Adipocyte (in vitro differentiated cells): ENCODE measurements at regions not wholly inside any gene's neighbourhood (a gene's known extent, or its start where the extent isn't known, plus 50 kb on each side); places are given as distances from the start of the nearest gene placed in this dataset.

Experiments used
- DNase-seq: peaks from one replicate; pipeline ENCODE4 v3.0.0-alpha.2; 2015; ENCODE audit warnings: low read depth
- H3K27me3 ChIP-seq: replicated peaks from 2 replicates; pipeline ENCODE4 v1.7.0; 2013; ENCODE audit warnings: mild to moderate bottlenecking, low read length, moderate library complexity; ENCODE audit not compliant: control insufficient read depth, insufficient read depth
- H3K36me3 ChIP-seq: 2 replicates; pipeline ENCODE4 v1.7.0; 2013; ENCODE audit warnings: low read length, mild to moderate bottlenecking, moderate library complexity; ENCODE audit not compliant: control insufficient read depth, insufficient read depth, severe bottlenecking
- H3K4me1 ChIP-seq: 2 replicates; pipeline ENCODE4 v1.7.0; 2013; ENCODE audit warnings: mild to moderate bottlenecking, low read length, moderate library complexity; ENCODE audit not compliant: control insufficient read depth, insufficient read depth
- H3K4me3 ChIP-seq: 2 replicates; pipeline ENCODE4 v1.7.0; 2013; ENCODE audit warnings: mild to moderate bottlenecking, low read length, moderate library complexity
- H3K9ac ChIP-seq: 2 replicates; pipeline ENCODE4 v1.7.0; 2013; ENCODE audit warnings: mild to moderate bottlenecking, low read length, moderate library complexity
- H3K9me3 ChIP-seq: 2 replicates; pipeline ENCODE4 v1.7.0; 2013; ENCODE audit warnings: mild to moderate bottlenecking, low read length, moderate library complexity; ENCODE audit not compliant: control insufficient read depth

- H3K9ac ChIP-seq, result no peak overlapping the region
- H3K27me3 ChIP-seq, result no peaks in the 10 kb centered on the region
- no peak overlapping the region for H3K4me3 ChIP-seq
- no peaks in the 10 kb centered on the region for H3K36me3 ChIP-seq
- no peak for DNase-seq
- H3K9me3 ChIP-seq, result no peaks in the 10 kb centered on the region
- no peaks in the 10 kb centered on the region for H3K4me1 ChIP-seq
Observed at GRCh38 chr7:98514211-98515031, 102.7 kb upstream of the NPTX2 start.

GRCh38 chr7:98511175-98511574 is 105.9 kb upstream of the NPTX2 start:
- Histone ChIP-seq H3K9me3 (peaks cover 7% of the 10 kb centered on the region), H3K4me3 (no peak overlapping the region), H3K9ac (no peak overlapping the region), H3K4me1 (no peaks in the 10 kb centered on the region), H3K27me3 (no peaks in the 10 kb centered on the region), H3K36me3 (no peaks in the 10 kb centered on the region)
- DNase-seq, result no peak

DNA sequence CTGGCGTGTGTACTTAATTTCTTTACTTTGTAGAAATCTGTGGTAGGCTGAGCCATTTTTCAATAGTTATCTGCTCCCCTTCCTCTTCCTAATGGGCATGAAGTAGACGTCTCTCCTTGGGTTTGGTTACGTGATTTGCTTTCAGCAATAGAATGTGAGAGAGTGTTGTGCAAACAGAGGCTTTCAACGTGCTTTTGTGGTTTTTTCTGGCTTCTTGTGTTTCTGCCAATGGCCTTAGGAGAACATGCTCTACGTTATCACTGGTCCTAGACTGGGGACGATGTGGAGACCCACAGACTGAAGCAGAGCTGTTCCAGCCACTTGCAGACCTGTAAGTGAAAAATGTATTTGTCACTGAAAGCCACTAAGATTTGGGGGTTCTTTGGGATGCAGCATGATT is 107.2 kb upstream of the NPTX2 start:
- H3K9ac ChIP-seq, result no peak overlapping the region
- H3K27me3 ChIP-seq, result no peaks in the 10 kb centered on the region
- DNase-seq, result peak; percentile 2

DNA sequence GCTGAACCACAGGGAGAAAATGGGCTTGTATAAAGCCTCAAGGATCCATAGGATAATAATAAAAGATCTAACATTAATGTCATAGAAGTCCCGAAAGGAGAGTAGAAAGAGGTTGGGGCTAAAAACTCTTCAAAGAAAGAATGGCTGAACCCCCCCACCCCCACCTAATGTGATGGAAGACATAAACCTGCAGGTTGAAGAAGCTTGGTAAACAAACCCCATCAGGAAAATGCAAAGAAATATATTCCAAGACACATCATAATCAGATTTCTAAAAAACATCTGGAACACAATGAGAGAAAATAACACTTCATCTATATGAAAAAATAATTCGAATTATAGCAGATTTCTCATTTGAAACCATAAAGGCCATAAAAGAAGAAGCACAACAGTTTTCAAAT is 105.6 kb upstream of the BAIAP2L1 start:
- Histone ChIP-seq H3K9me3 (peaks cover 7% of the 10 kb centered on the region), H3K9ac (no peak overlapping the region), H3K36me3 (no peaks in the 10 kb centered on the region), H3K27me3 (no peaks in the 10 kb centered on the region), H3K4me3 (no peak overlapping the region), H3K4me1 (no peaks in the 10 kb centered on the region)
- no peak for DNase-seq

More for the DNA sequence above, 107.2 kb upstream of the NPTX2 start:
- no peaks in the 10 kb centered on the region for H3K36me3 ChIP-seq
- no peak overlapping the region for H3K4me3 ChIP-seq
- H3K9me3 ChIP-seq, result peaks cover 7% of the 10 kb centered on the region
- no peaks in the 10 kb centered on the region for H3K4me1 ChIP-seq

- peaks cover 19% of the 10 kb centered on the region for H3K9me3 ChIP-seq
- H3K9ac ChIP-seq, result no peak overlapping the region
- DNase-seq, result no peak
- no peaks in the 10 kb centered on the region for H3K4me1 ChIP-seq
- no peaks in the 10 kb centered on the region for H3K36me3 ChIP-seq
- no peak overlapping the region for H3K4me3 ChIP-seq
- H3K27me3 ChIP-seq, result no peaks in the 10 kb centered on the region
Observed at GRCh38 chr7:98500764-98501163, 99.9 kb upstream of the BAIAP2L1 start.

- Histone ChIP-seq H3K36me3 (no peaks in the 10 kb centered on the region), H3K9me3 (peaks cover 19% of the 10 kb centered on the region), H3K9ac (no peak overlapping the region), H3K27me3 (no peaks in the 10 kb centered on the region), H3K4me1 (no peaks in the 10 kb centered on the region), H3K4me3 (no peak overlapping the region)
- no peak for DNase-seq
Observed at GRCh38 chr7:98496618-98497017, 95.7 kb upstream of the BAIAP2L1 start.

- Histone ChIP-seq H3K4me3 (no peak overlapping the region), H3K4me1 (no peaks in the 10 kb centered on the region), H3K36me3 (no peaks in the 10 kb centered on the region), H3K9ac (no peak overlapping the region), H3K27me3 (no peaks in the 10 kb centered on the region), H3K9me3 (peaks cover 19% of the 10 kb centered on the region)
- no peak for DNase-seq
Observed at GRCh38 chr7:98495200-98495955, 94.5 kb upstream of the BAIAP2L1 start.

DNA sequence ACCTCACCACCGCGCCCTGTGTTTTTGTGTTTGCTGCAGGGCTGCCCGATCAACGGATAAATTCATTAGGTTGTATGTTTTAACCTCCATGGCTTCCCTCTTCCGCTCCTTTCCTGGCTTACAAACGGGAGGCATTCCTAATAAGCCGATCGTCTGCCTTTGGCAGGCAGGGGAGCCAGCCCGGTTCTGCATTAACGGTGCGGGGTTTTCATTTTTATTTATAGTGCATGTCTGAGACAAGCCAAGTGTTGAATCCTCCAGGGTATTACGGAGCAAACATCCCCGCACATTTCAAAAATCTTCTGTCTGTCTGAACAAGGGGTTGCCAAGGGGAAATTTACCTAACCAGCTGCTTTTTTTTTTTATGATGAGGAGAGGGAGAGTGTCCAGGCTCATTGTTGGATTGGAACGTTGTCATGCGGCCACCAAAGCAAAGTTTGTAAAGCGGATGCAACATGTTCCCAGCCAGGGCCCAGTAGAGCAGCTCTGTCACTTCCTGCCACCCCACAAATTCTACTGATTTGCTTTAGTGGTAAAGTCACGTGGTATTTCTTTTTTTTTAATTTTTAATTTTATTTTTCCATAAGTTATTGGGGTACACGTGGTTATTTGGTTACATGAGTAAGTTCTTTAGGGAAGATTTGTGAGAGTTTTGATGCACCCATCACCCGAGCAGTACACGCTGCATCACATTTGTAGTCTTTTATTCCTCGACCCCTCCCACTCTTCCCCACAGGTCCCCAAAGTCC is 92.3 kb upstream of the BAIAP2L1 start:
- H3K9ac ChIP-seq, result no peak overlapping the region
- no peaks in the 10 kb centered on the region for H3K4me1 ChIP-seq
- H3K4me3 ChIP-seq, result no peak overlapping the region
- H3K36me3 ChIP-seq, result no peaks in the 10 kb centered on the region
- DNase-seq, result no peak
- peaks cover 19% of the 10 kb centered on the region for H3K9me3 ChIP-seq
- no peaks in the 10 kb centered on the region for H3K27me3 ChIP-seq

DNA sequence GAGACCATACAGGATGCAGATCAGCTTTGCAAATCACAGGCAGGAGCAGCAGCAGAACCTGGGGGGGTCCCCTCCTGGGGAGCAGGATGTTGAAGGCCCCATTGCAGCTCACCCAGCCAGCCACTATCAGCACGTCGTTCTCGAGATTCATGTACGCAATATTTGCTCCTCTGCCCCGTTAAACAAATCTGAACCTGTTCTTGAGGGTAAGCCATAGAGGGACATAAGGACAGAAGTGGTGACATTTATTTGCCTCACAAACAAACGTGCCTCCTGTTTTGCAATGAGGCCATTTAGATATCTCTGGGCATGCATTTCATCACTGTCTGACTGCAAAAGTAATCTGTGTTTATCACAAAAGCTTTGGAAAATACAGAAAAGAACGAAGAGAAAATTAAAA is 87.3 kb upstream of the BAIAP2L1 start:
- H3K9me3 ChIP-seq, result no peaks in the 10 kb centered on the region
- DNase-seq, result no peak
- H3K4me1 ChIP-seq, result no peaks in the 10 kb centered on the region
- no peaks in the 10 kb centered on the region for H3K27me3 ChIP-seq
- no peaks in the 10 kb centered on the region for H3K36me3 ChIP-seq
- H3K4me3 ChIP-seq, result no peak overlapping the region
- H3K9ac ChIP-seq, result no peak overlapping the region

- no peaks in the 10 kb centered on the region for H3K4me1 ChIP-seq
- no peak overlapping the region for H3K9ac ChIP-seq
- H3K27me3 ChIP-seq, result no peaks in the 10 kb centered on the region
- H3K36me3 ChIP-seq, result no peaks in the 10 kb centered on the region
- no peak for DNase-seq
- H3K9me3 ChIP-seq, result peaks cover 8% of the 10 kb centered on the region
- no peak overlapping the region for H3K4me3 ChIP-seq
Observed at GRCh38 chr7:98483964-98484545, 83.2 kb upstream of the BAIAP2L1 start.
